HCT116 (cell line): ENCODE measurements at regions not wholly inside any gene's neighbourhood (a gene's known extent, or its start where the extent isn't known, plus 50 kb on each side); places are given as distances from the start of the nearest gene placed in this dataset.

ENCODE experiments used
- ATAC-seq: fragments of 200-7000 bp; cut with Tn5 transposase; 2 replicates; pipeline ENCODE4 v1.9.1; 2020; ENCODE audit warnings: mild to moderate bottlenecking, moderate library complexity
- BruUV-seq: library from RNA; stranded (reverse); fragments of 400-500 nt; replicated peaks from 2 replicates; lab custom pipeline; 2021; lab: Mats Ljungman, UMichigan
- CTCF ChIA-PET: fragments of 300-600 bp; sonication (Branson Sonifier 250); formaldehyde crosslinking; loops from one replicate; lab custom pipeline; 2021; ENCODE audit warnings: antibody characterized with exemption; lab: Charles Lee
- POLR2A ChIA-PET: fragments of 300-600, 350-600 bp; sonication (Branson Sonifier 250); formaldehyde crosslinking; loops from one replicate; lab custom pipeline; 2021; ENCODE audit warnings: antibody characterized with exemption; lab: Charles Lee
- RAD21 ChIA-PET, 2 experiments: fragments of 300-600 bp; sonication (Branson Sonifier 250); formaldehyde crosslinking; loops; one replicate each; lab custom pipeline; 2023; ENCODE audit warnings: low total read pairs in 2 of 2; ENCODE audit not compliant: uncharacterized antibody in 2 of 2, unreplicated experiment in 2 of 2, low non-redundant PET in 1 of 2; lab: Charles Lee
- DNase-seq: peaks from one replicate; pipeline ENCODE4 v3.0.0-alpha.2; 2010; ENCODE audit warnings: low read depth, low spot score
- H2AFZ ChIP-seq: fragments of 200-600 bp; shearing (Covaris generic), sonication (generic); 2 replicates; pipeline ENCODE4 v1.6.1; 2017; ENCODE audit warnings: low read depth, mixed run types, mixed read lengths, antibody characterized with exemption, low read length; ENCODE audit not compliant: poor library complexity, severe bottlenecking
- H3K27ac ChIP-seq: 2 replicates; pipeline ENCODE4 v1.5.1; 2012; ENCODE audit warnings: low read depth, low read length
- H3K27me3 ChIP-seq: fragments of 200-600 bp; sonication (generic); 2 replicates; pipeline ENCODE4 v1.6.1; 2016; ENCODE audit warnings: mixed run types, low read length, mixed read lengths; ENCODE audit not compliant: insufficient read depth
- H3K36me3 ChIP-seq, 2 experiments: fragments of 200-500 bp in 1 of 2; fragments of 200-600 bp in 1 of 2; sonication (Bioruptor generic) in 1 of 2; sonication (generic) in 1 of 2; 2 replicates each; pipeline versions ENCODE4 v1.5.1 to v1.6.1; 2014 to 2016; ENCODE audit warnings: low read length in 2 of 2, inconsistent platforms in 1 of 2, mixed read lengths in 1 of 2, mixed run types in 1 of 2; ENCODE audit not compliant: insufficient read depth in 2 of 2, control insufficient read depth in 1 of 2
- H3K4me1 ChIP-seq, 2 experiments: fragments of 200-600 bp in 1 of 2; sonication (generic) in 1 of 2; 2 replicates each; pipeline versions ENCODE4 v1.5.1 to v1.6.1; 2012 to 2017; ENCODE audit warnings: low read length in 2 of 2, inconsistent platforms in 1 of 2, mild to moderate bottlenecking in 1 of 2, mixed read lengths in 1 of 2, mixed run types in 1 of 2, moderate library complexity in 1 of 2; ENCODE audit not compliant: insufficient read depth in 2 of 2, control insufficient read depth in 1 of 2
- H3K4me2 ChIP-seq: fragments of 200-600 bp; sonication (generic); 2 replicates; pipeline ENCODE4 v1.6.1; 2017; ENCODE audit warnings: mixed run types, low read length, mixed read lengths
- H3K4me3 ChIP-seq, 2 experiments: fragments of 200-600 bp in 1 of 2; sonication (generic) in 1 of 2; replicated peaks in 1 of 2; 2 replicates each; pipeline ENCODE4 v1.5.1; 2011 to 2016; ENCODE audit warnings: low read length in 2 of 2, control low read depth in 1 of 2, low read depth in 1 of 2, mild to moderate bottlenecking in 1 of 2, mixed read lengths in 1 of 2, mixed run types in 1 of 2
- H3K79me2 ChIP-seq: fragments of 200-600 bp; sonication (generic); 2 replicates; pipeline ENCODE4 v1.6.1; 2017; ENCODE audit warnings: mild to moderate bottlenecking, mixed run types, low read length, moderate library complexity, mixed read lengths; ENCODE audit not compliant: insufficient read depth
- H3K9ac ChIP-seq: fragments of 200-600 bp; sonication (generic); 2 replicates; pipeline ENCODE4 v1.6.1; 2016; ENCODE audit warnings: low read length, mixed read lengths
- H3K9me2 ChIP-seq: fragments of 200-600 bp; sonication (generic), shearing (Covaris generic); 2 replicates; pipeline ENCODE4 v1.6.1; 2017; ENCODE audit warnings: mixed run types, mild to moderate bottlenecking, moderate library complexity; ENCODE audit not compliant: insufficient read depth
- H3K9me3 ChIP-seq, 2 experiments: fragments of 200-500 bp in 1 of 2; fragments of 200-600 bp in 1 of 2; sonication (Bioruptor generic) in 1 of 2; sonication (generic) in 1 of 2; 2 replicates each; pipeline ENCODE4 v1.6.1; 2014 to 2017; ENCODE audit warnings: low read length in 2 of 2, mixed read lengths in 2 of 2, inconsistent platforms in 1 of 2, low read depth in 1 of 2, mild to moderate bottlenecking in 1 of 2, mixed run types in 1 of 2, moderate library complexity in 1 of 2; ENCODE audit not compliant: control insufficient read depth in 1 of 2, insufficient read depth in 1 of 2
- H4K20me1 ChIP-seq: fragments of 200-600 bp; sonication (generic), shearing (Covaris generic); 2 replicates; pipeline ENCODE4 v1.6.1; 2017; ENCODE audit warnings: mixed run types, mild to moderate bottlenecking, moderate library complexity; ENCODE audit not compliant: insufficient read depth
- CBX3 ChIP-seq: IDR thresholded peaks from 2 replicates; pipeline ENCODE4 v1.6.1; 2012; ENCODE audit warnings: low read depth
- CEBPB ChIP-seq: IDR thresholded peaks from 2 replicates; pipeline ENCODE4 v1.6.1; 2012; ENCODE audit warnings: low read depth
- CTCF ChIP-seq, 3 experiments: fragments of 200-600 bp in 1 of 3; sonication (generic) in 1 of 3; IDR thresholded peaks in 2 of 3; conservative IDR thresholded peaks in 1 of 3; 2 replicates each; pipeline ENCODE4 v1.5.1; 2012 to 2017; ENCODE audit warnings: low read depth in 2 of 3, low read length in 2 of 3, antibody characterized with exemption in 1 of 3, borderline replicate concordance in 1 of 3, control low read depth in 1 of 3, mild to moderate bottlenecking in 1 of 3, mixed read lengths in 1 of 3, mixed run types in 1 of 3, moderate library complexity in 1 of 3; ENCODE audit not compliant: insufficient read depth in 1 of 3
- ELF1 ChIP-seq: IDR thresholded peaks from 2 replicates; pipeline ENCODE4 v1.6.1; 2012; ENCODE audit warnings: low read depth, borderline replicate concordance
- EZH2 ChIP-seq: fragments of 200-600 bp; sonication (generic); IDR thresholded peaks from 2 replicates; pipeline ENCODE4 v1.6.1; 2017; ENCODE audit warnings: antibody characterized with exemption, mixed run types
- EZH2phosphoT487 ChIP-seq: fragments of 200-600 bp; IDR thresholded peaks from 2 replicates; pipeline ENCODE4 v1.6.1; 2018; ENCODE audit warnings: antibody characterized with exemption, borderline replicate concordance
- JUND ChIP-seq: IDR thresholded peaks from 2 replicates; pipeline ENCODE4 v1.6.1; 2012
- POLR2AphosphoS5 ChIP-seq: IDR thresholded peaks from 2 replicates; pipeline ENCODE4 v1.6.1; 2011; ENCODE audit warnings: mild to moderate bottlenecking, low read depth, low read length, moderate library complexity
- RAD21 ChIP-seq: IDR thresholded peaks from 2 replicates; pipeline ENCODE4 v1.6.1; 2012; ENCODE audit warnings: low read depth, mild to moderate bottlenecking
- REST ChIP-seq: IDR thresholded peaks from 2 replicates; pipeline ENCODE4 v1.6.1; 2012; ENCODE audit warnings: low read depth
- SIN3A ChIP-seq: IDR thresholded peaks from 2 replicates; pipeline ENCODE4 v1.6.1; 2012; ENCODE audit warnings: low read depth
- SP1 ChIP-seq: IDR thresholded peaks from 2 replicates; pipeline ENCODE4 v1.6.1; 2012; ENCODE audit warnings: low read depth
- SRF ChIP-seq: IDR thresholded peaks from 2 replicates; pipeline ENCODE4 v1.6.1; 2012; ENCODE audit warnings: low read depth
- TCF7L2 ChIP-seq: IDR thresholded peaks from 2 replicates; pipeline ENCODE4 v1.7.0; 2011; ENCODE audit warnings: borderline replicate concordance, inconsistent platforms; ENCODE audit not compliant: insufficient read depth, insufficient read length; ENCODE audit errors: extremely low read depth
- ZFX ChIP-seq: fragments of 450-650 bp; IDR thresholded peaks from 2 replicates; pipeline ENCODE4 v1.6.1; 2017
- ZNF274 ChIP-seq: fragments of 200-500 bp; sonication (Bioruptor generic); IDR thresholded peaks from 2 replicates; pipeline ENCODE4 v1.6.1; 2014; ENCODE audit warnings: mild to moderate bottlenecking, low read depth, low read length, inconsistent platforms
- intact Hi-C: fragments of 100-400 bp; cut with micrococcal nuclease; formaldehyde crosslinking; loops from 2 replicates; pipeline ENCODE4 v1.10.0; 2022
- TF ChIP-seq, protein P1 (sequence below): IDR thresholded peaks from 2 replicates; pipeline ENCODE4 v1.6.1; 2011; ENCODE audit warnings: mild to moderate bottlenecking, low read length, moderate library complexity; ENCODE audit not compliant: insufficient replicate concordance; ENCODE audit errors: extremely low read depth

- no peaks in the 10 kb centered on the region for H3K4me1 ChIP-seq
- POLR2A ChIA-PET, result no interaction called here
- no peak for TF ChIP-seq ZFX
- no peak for TF ChIP-seq ZNF274
- TF ChIP-seq POLR2AphosphoS5, result no peak
- TF ChIP-seq SRF, result no peak
- TF ChIP-seq REST, result no peak
- no peak for TF ChIP-seq CBX3
- no peak for TF ChIP-seq EZH2phosphoT487
- no peak for TF ChIP-seq EZH2
- no peak for TF ChIP-seq JUND
- TF ChIP-seq RAD21, result no peak
- TF ChIP-seq SIN3A, result no peak
- TF ChIP-seq, protein P1, sequence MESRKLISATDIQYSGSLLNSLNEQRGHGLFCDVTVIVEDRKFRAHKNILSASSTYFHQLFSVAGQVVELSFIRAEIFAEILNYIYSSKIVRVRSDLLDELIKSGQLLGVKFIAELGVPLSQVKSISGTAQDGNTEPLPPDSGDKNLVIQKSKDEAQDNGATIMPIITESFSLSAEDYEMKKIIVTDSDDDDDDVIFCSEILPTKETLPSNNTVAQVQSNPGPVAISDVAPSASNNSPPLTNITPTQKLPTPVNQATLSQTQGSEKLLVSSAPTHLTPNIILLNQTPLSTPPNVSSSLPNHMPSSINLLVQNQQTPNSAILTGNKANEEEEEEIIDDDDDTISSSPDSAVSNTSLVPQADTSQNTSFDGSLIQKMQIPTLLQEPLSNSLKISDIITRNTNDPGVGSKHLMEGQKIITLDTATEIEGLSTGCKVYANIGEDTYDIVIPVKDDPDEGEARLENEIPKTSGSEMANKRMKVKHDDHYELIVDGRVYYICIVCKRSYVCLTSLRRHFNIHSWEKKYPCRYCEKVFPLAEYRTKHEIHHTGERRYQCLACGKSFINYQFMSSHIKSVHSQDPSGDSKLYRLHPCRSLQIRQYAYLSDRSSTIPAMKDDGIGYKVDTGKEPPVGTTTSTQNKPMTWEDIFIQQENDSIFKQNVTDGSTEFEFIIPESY, result no peak
- TF ChIP-seq CEBPB, result no peak
- no peak for TF ChIP-seq CTCF (IDR thresholded peaks at IDR 0.05 in 2 of 3, conservative IDR thresholded peaks at IDR 0.05 in 1 of 3; ENCODE audit: borderline replicate concordance in 1 of 3, insufficient read depth in 1 of 3, low read depth in 2 of 3, low read length in 2 of 3)
- no peak for TF ChIP-seq SP1
- no peak for TF ChIP-seq ELF1
- no peak for TF ChIP-seq TCF7L2
These were observed 106.5 kb downstream of the LYZL1 start for GRCh38 chr10:29395409-29395808.

More at GRCh38 chr10:29395409-29395808, 106.5 kb downstream of the LYZL1 start:
- no TSS peak for BruUV-seq
- Histone ChIP-seq H3K4me3 (no peak overlapping the region), H3K4me2 (no peak overlapping the region), H2AFZ (no peak overlapping the region), H3K9me2 (no peaks in the 10 kb centered on the region), H3K36me3 (no peaks in the 10 kb centered on the region), H3K9me3 (no peaks in the 10 kb centered on the region), H3K27me3 (peaks cover 5% of the 10 kb centered on the region; the same call in 1 of the 2 replicates), H3K9ac (no peak overlapping the region), H4K20me1 (no peaks in the 10 kb centered on the region), H3K27ac (no peak overlapping the region), H3K79me2 (no peaks in the 10 kb centered on the region)
- DNase-seq (no peak), ATAC-seq (no peak)
- RAD21 ChIA-PET, result no interaction called here
- intact Hi-C loops, result no loop called here
- CTCF ChIA-PET, result interaction anchor here (1.0 kb wide), 1 partner anchor 9 kb away, joined by 3 read pairs; no protein-coding TSS in a partner anchor
